GM21423 (cell line): ENCODE measurements at regions not wholly inside any gene's neighbourhood (a gene's known extent, or its start where the extent isn't known, plus 50 kb on each side); places are given as distances from the start of the nearest gene placed in this dataset.
"Not testable (repeated sequence)": the region's sequence is repeated elsewhere in the genome, so short reads cannot be mapped to it uniquely, and the experiment has no call there.

Source experiments
- ATAC-seq: cut with Tn5 transposase; IDR thresholded peaks from one replicate; pipeline ENCODE4 v1.9.1; 2021; ENCODE audit warnings: mild to moderate bottlenecking, moderate library complexity; ENCODE audit not compliant: unreplicated experiment

DNA sequence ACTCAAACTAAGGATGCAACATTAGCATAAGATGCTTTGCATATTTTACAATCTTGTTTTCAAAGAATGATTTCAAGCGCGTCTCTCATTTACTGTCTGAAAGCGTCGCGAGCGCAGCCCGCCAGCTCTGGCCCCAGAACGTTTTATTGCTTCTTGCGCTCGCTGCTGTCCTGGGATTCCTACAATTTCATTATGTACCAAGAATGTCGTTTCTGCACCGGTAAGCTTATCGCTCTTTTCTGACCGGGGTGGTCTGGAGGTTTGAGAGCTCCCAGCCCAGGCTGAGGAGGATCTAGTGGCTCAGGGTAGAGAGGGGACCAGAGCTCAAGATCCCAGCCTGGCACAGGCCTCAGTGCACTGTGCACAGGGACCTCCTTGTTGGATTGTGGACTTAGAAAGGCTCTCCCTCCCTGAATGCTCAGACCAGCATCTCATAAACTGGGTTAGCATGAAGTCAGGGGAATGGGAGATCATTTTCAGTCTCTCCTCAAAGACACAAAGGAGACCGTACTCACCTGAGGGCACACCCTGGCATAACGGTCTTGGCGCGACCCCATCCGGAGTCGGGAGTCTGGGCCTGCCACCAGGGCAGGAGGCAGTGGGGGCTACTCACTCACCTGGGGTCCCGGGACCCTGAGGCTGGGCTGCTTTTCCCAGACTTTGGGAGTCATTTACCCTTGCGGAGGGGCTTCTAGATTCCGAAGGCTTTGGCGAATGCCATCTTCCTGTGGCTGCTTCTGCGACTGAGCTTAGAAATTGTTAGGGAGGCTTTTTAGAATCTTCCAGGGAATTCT is 817.4 kb downstream of the BRD1 start:
- ATAC-seq = no peak

- no peak for ATAC-seq
Measured at GRCh38 chr22:49009359-49010063, 818.2 kb downstream of the BRD1 start.

DNA sequence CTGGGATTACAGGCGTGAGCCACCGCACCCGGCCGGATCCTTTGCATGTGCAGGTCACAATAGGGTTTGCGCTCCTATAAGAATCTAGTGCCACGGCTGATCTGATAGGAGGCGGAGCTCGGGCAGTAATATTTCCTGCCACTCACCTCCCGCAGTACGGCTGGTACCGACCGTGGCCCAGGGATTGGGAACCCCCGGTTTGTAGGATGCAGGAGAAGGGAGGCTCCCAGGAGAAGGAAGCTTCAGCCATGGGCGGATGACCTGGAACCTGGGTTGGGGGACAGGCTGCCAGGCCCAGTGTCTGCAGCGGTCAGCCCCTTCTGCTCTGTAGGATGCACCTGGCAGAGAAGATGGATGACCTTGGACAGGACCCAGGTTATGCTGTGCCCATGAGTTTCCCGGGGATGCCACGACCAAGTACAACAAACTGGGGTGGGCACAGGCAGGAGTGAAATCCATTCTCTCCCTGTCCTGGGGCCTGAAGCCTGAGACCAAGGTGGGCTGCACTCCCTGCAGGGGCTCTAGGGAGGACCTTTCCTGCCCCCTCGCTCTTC is 818.9 kb downstream of the BRD1 start:
- no peak for ATAC-seq

DNA sequence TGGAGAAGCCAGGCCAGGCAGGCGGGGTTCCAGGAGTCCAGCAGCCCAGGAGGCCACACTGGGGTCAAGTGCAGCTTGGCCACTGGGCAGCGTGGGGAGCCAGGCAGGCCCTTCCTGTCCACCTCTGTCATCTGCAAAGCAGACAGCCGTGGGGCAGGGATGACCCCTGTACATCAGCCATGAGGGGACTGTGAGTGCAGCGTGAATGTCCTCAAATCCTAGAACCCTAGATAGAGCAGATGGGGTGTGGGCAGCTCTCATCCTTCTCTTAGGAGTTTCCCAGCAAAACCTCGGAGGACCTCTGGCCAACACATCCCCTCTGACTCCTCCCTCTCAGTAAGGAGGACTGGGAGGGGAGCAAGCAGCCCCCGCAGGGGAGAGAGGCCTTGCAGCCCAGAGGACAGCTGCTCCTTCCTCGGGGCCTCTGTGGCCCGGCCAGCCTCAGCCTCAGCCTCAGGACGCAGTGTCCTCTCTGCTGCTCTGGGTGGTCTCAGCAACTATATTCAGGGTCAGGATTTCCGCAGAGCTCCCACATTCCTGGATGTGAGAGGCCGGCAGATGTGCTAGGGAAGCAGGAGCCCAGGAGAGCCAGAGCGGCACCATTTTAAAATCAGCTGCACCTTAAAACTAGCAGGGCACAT is 820.5 kb downstream of the BRD1 start:
- no peak for ATAC-seq

GRCh38 chr22:49006207-49007012 is 821.3 kb downstream of the BRD1 start:
- no peak for ATAC-seq

- ATAC-seq = no peak
Measured at GRCh38 chr22:49005557-49005956, 822.1 kb downstream of the BRD1 start.

DNA sequence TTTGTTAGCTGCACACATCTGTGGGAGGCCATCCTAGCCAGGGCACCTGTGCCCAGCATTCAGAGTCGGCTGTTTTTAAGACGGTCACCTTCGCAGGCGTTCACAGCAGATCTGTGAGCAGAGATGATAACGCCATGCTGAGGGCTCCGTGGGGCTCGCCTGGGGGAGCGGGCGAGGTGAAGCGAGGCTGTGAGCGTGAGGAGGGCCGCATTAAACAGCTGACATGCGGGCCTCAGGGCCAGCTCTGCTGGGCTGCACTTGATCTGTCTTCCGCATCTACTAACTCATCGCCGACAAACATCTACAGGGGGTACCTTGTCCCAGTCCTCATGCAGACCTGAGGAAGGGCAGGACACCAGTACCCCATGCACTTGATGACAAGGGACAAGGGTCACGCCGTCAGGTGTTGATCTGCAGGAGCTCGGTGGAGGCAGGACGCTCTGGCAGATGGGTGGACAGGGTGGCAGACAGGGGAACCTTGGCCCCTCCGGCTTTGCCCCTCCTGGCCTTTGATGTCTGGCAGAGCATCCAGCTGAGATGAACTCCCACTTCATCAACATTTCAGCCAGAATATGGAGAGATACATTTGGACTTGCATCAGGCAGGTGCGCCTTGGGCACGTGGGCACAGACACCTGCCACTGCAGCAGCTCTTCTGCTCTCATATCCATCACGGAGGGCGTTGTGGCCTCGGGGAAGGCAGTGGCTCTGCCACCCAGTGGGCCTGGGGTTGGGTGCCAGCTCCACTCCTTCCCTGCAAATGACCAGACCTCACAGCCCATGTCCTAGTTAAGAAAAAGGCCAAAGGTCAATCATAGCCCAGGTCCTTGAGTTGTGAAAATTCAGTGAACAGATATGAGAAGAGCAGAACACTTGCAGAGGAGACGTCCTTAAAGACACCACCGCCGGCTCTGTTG is 822.9 kb downstream of the BRD1 start:
- ATAC-seq = no peak

GRCh38 chr22:48997605-48998004 is 830.1 kb downstream of the BRD1 start:
- ATAC-seq = not testable (repeated sequence)

DNA sequence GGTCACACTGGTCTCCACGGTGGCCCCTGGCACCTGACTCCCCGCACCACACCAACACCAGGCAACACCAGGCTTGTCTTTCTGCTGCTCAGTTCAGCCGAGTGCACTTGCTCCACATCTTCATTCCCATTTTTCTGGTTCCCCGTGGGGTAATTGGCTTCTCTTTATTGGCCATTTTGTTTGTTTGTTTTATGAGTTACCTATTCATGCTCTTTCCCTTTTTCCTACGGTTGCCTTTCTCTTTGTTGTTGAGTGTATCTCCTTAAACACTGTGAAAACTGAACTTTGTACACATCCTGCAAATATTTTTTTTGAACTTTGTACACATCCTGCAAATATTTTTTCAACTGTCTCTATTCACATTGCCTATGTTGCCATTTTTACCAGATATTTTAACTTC is 834.0 kb downstream of the BRD1 start:
- ATAC-seq = no peak

GRCh38 chr22:48984639-48985038 is 843.0 kb downstream of the BRD1 start:
- ATAC-seq = no peak

DNA sequence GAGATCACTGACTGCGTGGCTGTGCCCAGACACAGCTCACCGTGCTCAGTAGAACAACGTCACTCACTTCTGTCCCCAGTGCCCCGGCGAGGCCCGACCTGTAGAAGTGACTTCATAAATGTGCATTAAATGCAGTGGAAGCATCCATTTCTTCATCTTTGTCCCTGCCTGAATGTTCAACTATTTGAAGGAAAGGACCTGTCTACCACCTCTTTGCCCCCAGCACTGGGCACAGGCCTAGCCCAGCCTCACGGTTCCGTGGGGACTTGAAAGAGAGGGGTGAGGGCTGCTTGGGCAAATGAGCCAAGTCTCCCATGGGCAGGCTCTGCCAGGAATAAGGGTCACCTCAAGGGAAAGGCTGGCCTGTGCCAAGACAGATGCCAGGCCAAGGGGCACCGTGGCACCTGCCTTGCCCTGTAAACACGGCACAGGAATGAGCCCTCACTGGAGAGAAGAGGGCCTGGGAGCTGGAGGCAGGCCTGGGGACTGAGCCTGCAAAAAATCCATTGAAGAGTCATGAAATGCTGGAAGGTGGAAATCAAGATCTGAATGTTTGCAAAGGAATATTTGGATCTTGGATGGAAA is 845.3 kb downstream of the BRD1 start:
- no peak for ATAC-seq

DNA sequence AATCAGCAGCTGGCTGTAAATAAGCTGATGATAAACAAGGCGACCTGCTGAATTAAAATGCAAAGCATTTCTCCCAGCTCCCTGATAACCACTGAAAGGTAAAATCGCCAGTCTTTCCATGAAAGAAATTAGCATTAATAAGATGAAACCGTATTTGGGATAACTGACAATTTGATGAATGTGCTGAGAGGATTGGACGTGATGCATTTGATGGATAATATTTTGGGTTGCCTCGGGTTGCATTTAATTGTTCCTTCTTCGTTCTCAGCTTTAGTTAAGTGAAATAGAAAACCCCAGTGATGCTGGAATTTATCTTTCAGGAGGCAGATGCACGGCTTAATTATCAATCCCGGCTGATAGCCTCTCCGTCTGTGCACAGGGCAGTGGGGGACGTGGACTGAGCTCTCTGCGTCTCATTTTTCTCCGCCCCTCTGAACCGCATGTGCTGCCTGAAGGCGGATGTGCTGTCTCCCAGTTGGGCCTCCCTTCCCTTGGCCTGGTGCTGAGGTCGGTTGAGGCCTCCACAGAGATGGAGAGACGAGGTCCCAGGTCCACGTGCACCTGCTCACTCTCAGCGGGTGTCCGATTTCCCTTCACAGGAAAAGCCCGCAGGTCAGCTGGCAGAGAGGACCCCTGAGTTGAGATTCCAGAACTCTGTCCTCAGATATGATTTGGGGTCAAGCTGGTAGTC is 846.2 kb downstream of the BRD1 start:
- no peak for ATAC-seq

GRCh38 chr22:48980918-48981317 is 846.8 kb downstream of the BRD1 start:
- ATAC-seq = no peak

DNA sequence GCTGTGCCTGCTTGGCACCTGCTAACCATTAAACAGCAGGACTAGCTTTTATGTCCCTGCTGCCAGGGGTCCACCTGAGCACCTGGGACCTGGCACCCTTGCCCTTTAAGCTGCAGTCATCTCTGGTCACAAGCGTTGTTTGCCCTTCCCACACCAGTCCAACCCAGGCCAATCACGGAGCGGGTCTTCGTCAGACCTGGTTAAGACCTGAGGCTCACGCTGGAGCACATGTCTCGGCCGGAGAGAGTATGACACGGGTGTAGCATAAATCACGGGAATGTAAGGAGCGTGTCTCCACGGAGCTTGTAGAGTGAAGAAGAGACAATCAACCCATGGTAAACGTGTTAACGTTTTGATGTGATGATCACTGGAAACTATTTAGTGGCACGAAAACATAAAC is 847.3 kb downstream of the BRD1 start:
- ATAC-seq = no peak

GRCh38 chr22:48979482-48979881 is 848.2 kb downstream of the BRD1 start:
- ATAC-seq = no peak

DNA sequence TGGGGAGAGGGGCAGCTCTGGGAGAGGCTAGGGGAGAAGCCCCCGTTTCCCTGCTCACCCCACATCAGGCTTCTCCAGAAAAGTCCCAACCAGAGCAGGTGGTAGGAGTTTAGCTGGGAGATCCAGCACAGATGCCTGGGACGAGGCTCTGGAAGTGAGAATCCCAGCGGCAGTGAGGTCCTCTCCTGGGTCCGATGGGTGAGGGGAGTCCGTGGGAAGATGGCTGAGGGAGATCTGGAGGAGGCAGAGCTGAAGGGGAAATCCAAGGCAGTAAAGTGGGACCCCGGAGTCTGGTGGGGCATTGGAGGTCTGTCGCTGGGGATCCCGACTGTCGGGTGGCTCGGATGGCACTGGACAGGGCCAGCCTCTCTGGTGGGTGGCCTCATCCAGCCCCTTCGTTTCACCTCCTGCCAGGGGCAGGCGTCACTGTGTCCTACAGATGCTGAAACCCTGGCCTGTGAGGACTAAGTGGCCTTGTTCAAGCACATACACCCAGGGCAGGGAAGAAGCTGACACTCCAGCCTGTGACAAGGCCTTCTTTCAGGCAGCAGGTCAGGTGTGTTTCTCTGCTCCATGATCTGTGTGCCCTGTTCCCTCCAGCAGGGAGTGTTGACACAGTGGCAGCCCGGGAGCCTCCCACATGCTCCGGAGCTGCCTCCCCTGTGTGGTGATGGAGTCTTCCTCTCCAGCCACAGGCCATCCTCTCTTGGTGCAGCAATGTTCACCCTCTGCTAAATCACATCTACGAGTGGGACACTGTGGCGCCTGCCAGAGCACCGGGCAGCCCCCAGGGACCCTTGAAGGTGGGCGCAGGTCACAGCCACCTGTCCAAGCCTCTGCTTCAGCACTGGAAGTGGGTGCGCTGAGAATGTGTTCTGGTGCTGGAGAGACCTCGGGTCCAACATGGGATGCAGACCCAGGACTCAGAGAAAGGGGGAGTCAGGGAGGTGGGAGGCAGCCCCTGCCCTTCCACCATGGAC is 850.8 kb downstream of the BRD1 start:
- no peak for ATAC-seq

GRCh38 chr22:48975886-48976285 is 851.8 kb downstream of the BRD1 start:
- ATAC-seq = no peak

DNA sequence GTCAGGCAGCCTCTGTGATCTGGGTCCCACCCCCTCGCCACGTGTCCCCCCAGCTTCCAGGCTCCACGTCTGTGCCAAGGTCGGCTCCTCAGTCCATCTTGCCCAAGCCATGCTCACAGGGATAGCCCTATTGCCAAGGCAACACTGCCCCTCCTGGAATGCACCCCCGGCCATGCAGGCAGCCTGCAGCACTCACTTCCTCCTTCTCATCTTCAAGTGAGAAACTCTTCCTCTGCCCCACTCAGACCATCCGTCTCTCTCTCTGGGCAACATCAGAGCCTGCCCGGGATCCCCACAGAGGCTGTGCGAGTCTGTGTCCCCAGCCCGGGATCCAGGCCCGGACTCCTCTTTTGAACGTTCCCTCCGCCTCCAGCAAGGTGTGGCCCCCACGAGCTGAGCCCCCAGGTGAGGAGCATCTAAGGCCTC is 852.3 kb downstream of the BRD1 start:
- ATAC-seq = no peak
